ENCODE measurements at regions not wholly inside any gene's neighbourhood (a gene's known extent, or its start where the extent isn't known, plus 50 kb on each side); places are given as distances from the start of the nearest gene placed in this dataset.
"Not testable (repeated sequence)": the region's sequence is repeated elsewhere in the genome, so short reads cannot be mapped to it uniquely, and the experiment has no call there.

DNA sequence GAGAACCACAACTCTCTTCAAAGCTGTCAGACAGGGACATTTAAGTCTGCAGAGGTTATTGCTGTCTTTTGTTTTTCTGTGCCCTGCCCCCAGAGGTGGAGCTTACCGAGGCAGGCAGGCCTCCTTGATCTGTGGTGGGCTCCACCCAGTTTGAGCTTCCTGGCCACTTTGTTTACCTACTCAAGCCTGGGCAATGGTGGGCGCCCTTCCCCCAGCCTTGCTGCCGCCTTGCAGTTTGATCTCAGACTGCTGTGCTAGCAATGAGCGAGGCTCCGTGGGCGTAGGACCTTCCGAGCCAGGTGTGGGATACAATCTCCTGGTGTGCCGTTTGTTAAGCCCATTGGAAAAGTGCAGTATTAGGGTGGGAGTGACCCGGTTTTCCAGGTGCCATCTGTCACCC, 822.1 kb downstream of the KCNMA1 start:
- intact Hi-C loops (cut with DNase I; ENCODE audit: low total_unique reads); H3K9me3 ChIP-seq; H3K27me3 ChIP-seq; H3K36me3 ChIP-seq (ENCODE audit: low read depth, missing control alignments); H3K4me1 ChIP-seq; H3K4me3 ChIP-seq; H3K27ac ChIP-seq; DNase-seq: not testable (repeated sequence)
- 80 to 89% methylated on average over 9 of the region's 9 CpGs for WGBS, 2 donors

DNA sequence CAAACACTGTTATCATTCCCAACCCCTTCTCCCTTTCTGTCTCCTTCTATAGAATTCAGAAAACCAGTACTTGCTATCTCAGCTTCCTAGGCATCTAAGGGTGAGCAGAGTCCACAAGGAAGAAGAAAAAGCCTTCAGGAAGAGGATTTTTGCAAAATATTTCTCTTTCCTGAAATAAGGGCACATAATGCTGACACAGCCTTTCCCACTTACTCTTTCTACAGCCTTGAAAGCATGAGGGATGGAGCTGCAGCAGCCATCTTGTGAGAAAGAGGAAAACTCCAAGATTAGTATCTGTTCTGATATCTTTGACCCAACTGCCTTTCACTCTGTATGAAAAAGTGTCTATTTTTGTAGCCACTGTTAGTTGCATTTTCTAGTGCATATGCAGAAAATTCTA, 826.2 kb downstream of the KCNMA1 start:
- Histone ChIP-seq H3K9me3 (no peaks in the 10 kb centered on the region), H3K27ac (no peak overlapping the region), H3K36me3 (ENCODE audit: low read depth, missing control alignments) (no peaks in the 10 kb centered on the region), H3K4me1 (no peaks in the 10 kb centered on the region), H3K27me3 (no peaks in the 10 kb centered on the region), H3K4me3 (no peak overlapping the region)
- DNase-seq, result no peak
- intact Hi-C loops (cut with DNase I; ENCODE audit: low total_unique reads), result no loop called here
- TF ChIP-seq POLR2A (IDR thresholded peaks at IDR 0.05), result no peak
- TF ChIP-seq, protein P1, sequence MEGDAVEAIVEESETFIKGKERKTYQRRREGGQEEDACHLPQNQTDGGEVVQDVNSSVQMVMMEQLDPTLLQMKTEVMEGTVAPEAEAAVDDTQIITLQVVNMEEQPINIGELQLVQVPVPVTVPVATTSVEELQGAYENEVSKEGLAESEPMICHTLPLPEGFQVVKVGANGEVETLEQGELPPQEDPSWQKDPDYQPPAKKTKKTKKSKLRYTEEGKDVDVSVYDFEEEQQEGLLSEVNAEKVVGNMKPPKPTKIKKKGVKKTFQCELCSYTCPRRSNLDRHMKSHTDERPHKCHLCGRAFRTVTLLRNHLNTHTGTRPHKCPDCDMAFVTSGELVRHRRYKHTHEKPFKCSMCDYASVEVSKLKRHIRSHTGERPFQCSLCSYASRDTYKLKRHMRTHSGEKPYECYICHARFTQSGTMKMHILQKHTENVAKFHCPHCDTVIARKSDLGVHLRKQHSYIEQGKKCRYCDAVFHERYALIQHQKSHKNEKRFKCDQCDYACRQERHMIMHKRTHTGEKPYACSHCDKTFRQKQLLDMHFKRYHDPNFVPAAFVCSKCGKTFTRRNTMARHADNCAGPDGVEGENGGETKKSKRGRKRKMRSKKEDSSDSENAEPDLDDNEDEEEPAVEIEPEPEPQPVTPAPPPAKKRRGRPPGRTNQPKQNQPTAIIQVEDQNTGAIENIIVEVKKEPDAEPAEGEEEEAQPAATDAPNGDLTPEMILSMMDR (IDR thresholded peaks at IDR 0.05), result no peak

DNA sequence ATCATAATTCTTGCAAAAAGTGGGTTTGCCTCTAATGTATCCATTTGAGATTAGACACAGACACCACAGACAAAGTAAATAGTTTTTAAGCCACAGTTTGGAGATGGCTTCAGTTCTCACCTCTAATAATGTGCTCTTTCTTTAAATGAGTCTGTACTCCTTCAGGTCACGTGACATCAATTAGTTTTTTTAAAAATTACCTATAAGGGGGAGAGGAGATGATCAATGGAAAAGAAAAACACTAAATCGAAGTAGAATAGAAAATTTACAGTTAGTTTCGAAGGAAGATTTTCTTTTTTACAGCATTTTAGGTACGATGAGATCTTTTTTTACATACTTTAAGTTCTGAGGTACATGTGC, 849.2 kb downstream of the KCNMA1 start:
- DNase-seq, result no peak
- intact Hi-C loops (cut with DNase I; ENCODE audit: low total_unique reads), result no loop called here
- Histone ChIP-seq H3K36me3 (ENCODE audit: low read depth, missing control alignments) (no peaks in the 10 kb centered on the region), H3K4me3 (no peak overlapping the region), H3K4me1 (no peaks in the 10 kb centered on the region), H3K27ac (no peak overlapping the region), H3K27me3 (no peaks in the 10 kb centered on the region), H3K9me3 (no peaks in the 10 kb centered on the region)
- TF ChIP-seq, protein P1 (IDR thresholded peaks at IDR 0.05), result no peak
- TF ChIP-seq POLR2A (IDR thresholded peaks at IDR 0.05), result no peak
- 79 to 85% methylated on average over 4 of the region's 4 CpGs for WGBS, 2 donors

DNA sequence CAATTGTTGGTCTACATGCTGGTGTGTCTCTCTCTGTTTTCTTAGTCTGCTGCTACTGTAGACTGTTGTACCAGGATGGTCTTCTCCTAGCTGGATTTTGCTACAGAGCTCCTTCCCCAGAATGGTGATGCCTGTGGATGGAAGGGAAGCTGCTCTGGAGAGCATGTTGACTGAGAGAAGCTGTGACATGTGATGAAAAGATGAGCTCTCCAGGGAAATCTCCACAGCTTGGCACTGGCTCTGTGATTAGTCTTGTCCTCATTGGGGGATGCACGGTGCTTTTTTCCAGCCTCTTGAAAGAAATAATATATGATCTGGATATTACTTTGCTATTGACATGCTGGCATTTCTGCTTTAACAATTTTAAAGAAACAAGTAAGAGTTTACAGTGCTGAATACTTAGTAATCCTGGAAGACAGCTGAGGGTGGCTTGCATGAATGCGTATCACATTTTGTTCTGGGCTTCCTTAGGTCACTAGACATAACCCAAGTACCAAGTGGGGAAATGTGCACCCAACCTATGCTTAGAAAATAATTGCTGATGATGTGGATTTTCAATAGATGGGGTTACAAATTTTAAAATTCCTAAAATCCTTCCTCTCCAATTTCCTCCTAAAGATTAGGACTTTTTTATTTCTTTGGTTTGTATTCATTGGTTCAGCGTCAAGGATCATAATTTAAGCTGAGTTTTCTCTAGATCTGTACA, 849.7 kb downstream of the KCNMA1 start:
- TF ChIP-seq, protein P1 (IDR thresholded peaks at IDR 0.05), result no peak
- TF ChIP-seq POLR2A (IDR thresholded peaks at IDR 0.05), result no peak
- no peak for DNase-seq
- Histone ChIP-seq H3K4me1 (no peaks in the 10 kb centered on the region), H3K27me3 (no peaks in the 10 kb centered on the region), H3K27ac (no peak overlapping the region), H3K9me3 (no peaks in the 10 kb centered on the region), H3K4me3 (no peak overlapping the region), H3K36me3 (ENCODE audit: low read depth, missing control alignments) (no peaks in the 10 kb centered on the region)
- 91 to 96% methylated on average over 3 of the region's 3 CpGs for WGBS, 2 donors
- intact Hi-C loops (cut with DNase I; ENCODE audit: low total_unique reads), result no loop called here

DNA sequence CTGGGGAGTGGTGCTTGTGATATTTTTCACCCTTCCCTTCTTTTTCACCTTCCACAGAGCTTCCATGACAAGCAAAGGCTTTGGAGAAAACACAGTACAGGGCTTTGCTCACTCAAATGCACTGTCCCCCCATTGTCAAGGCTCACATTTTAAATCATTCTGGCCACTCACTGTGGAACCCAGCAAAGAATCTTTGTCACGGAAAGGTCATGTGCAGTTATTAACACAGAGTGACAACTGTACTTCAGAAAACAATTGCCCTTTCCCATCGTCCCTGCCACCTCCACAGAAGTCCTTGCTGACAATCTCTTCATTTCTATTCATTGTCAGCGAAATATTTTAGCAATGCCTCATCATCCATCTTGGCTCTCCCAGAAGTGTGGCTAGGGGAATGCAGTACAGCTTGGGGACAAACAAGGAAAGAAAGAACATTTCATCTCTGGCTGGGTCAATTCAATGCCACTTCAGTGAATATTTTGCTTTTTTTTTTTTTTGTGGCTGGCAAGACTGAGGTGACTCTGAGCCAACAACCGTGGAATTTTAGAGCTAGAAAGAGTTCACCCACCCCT, 851.0 kb downstream of the KCNMA1 start:
- Histone ChIP-seq H3K9me3 (no peaks in the 10 kb centered on the region), H3K4me1 (no peaks in the 10 kb centered on the region), H3K27me3 (no peaks in the 10 kb centered on the region), H3K4me3 (no peak overlapping the region), H3K27ac (no peak overlapping the region), H3K36me3 (ENCODE audit: low read depth, missing control alignments) (no peaks in the 10 kb centered on the region)
- intact Hi-C loops (cut with DNase I; ENCODE audit: low total_unique reads), result no loop called here
- TF ChIP-seq POLR2A (IDR thresholded peaks at IDR 0.05), result no peak
- TF ChIP-seq, protein P1 (IDR thresholded peaks at IDR 0.05), result no peak
- no peak for DNase-seq
- WGBS, 2 donors, result 85 to 91% methylated on average over 4 of the region's 4 CpGs

All from testis (tissue), 2 donors.